ENCODE measurements at regions not wholly inside any gene's neighbourhood (a gene's known extent, or its start where the extent isn't known, plus 50 kb on each side); places are given as distances from the start of the nearest gene placed in this dataset.

DNA sequence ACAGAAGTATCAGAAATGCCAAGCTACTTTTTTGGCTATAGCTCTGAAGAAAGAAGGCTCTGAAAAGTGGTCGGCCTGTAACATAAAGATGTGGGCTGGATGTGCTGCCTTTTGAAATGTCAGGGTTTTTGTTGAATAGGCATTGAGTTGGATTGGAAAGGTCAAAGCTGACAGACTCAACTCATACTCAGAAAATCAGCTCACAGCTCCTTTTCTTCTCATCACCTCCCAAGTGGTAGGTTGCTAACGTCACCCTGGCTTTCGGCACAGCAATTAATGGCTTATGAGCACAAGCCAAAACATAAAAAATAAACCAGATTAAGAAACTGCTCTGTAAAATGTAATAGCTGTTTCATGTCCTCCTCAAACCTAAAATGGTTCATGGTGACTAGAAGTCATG, 68.3 kb downstream of the KCNF1 start:
- H3K27ac ChIP-seq (ENCODE audit: low read depth in 2 of 2, low read length in 2 of 2) = no peak overlapping the region
- no peaks in the 10 kb centered on the region for H3K36me3 ChIP-seq (ENCODE audit: control insufficient read depth in 2 of 3, insufficient read depth in 3 of 3, low read length in 3 of 3)
- FAIRE-seq (no peak), DNase-seq (no peak)
- H3K4me3 ChIP-seq (ENCODE audit: low read length in 3 of 3) = no peak overlapping the region
- TF ChIP-seq, protein P1, sequence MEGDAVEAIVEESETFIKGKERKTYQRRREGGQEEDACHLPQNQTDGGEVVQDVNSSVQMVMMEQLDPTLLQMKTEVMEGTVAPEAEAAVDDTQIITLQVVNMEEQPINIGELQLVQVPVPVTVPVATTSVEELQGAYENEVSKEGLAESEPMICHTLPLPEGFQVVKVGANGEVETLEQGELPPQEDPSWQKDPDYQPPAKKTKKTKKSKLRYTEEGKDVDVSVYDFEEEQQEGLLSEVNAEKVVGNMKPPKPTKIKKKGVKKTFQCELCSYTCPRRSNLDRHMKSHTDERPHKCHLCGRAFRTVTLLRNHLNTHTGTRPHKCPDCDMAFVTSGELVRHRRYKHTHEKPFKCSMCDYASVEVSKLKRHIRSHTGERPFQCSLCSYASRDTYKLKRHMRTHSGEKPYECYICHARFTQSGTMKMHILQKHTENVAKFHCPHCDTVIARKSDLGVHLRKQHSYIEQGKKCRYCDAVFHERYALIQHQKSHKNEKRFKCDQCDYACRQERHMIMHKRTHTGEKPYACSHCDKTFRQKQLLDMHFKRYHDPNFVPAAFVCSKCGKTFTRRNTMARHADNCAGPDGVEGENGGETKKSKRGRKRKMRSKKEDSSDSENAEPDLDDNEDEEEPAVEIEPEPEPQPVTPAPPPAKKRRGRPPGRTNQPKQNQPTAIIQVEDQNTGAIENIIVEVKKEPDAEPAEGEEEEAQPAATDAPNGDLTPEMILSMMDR (IDR thresholded peaks at IDR 0.05; ENCODE audit: borderline replicate concordance, extremely low read depth, insufficient read depth) = no peak
- no peaks in the 10 kb centered on the region for H3K27me3 ChIP-seq (ENCODE audit: control insufficient read depth, insufficient read depth, low read length)
- no peak overlapping the region for H3K9ac ChIP-seq (ENCODE audit: low read length in 3 of 3)
- intact Hi-C loops (cut with DNase I) = no loop called here
- H3K4me1 ChIP-seq (ENCODE audit: control insufficient read depth in 2 of 3, insufficient read depth in 2 of 3, low read depth in 1 of 3, low read length in 3 of 3) = no peaks in the 10 kb centered on the region
- H3K9me3 ChIP-seq (ENCODE audit: control insufficient read depth in 2 of 3, insufficient read depth in 1 of 3, low read length in 3 of 3) = no peaks in the 10 kb centered on the region

DNA sequence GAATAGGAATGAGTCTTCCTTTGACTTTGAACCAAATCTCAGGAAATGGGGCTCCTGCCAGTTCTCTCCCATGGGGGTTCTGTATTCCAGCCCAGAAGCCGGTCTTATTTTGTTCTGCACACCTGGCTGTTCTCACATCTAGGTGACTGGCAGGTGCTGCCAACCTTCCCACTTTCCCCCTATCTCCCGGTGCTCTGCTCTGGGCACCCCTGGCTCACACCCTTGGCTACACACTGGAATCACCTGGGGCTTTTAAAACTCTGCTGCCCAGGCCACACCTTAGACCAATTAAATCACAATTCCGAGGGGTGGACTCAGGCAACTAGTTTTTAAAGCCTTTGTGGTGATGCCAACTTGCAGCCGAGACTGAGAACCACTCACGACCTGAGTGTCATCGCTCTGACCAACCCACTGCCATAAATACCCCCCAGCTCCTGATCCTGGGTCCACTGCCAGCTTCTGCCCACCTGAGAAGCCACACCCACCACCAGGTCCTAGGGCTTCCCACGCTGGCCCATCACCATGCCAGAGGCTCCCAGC, 69.2 kb downstream of the KCNF1 start:
- intact Hi-C loops (cut with DNase I) = no loop called here
- no peaks in the 10 kb centered on the region for H3K9me3 ChIP-seq (ENCODE audit: control insufficient read depth in 2 of 3, insufficient read depth in 1 of 3, low read length in 3 of 3)
- DNase-seq (no peak), FAIRE-seq (no peak)
- H3K27ac ChIP-seq (ENCODE audit: low read depth in 2 of 2, low read length in 2 of 2) = no peak overlapping the region
- no peak overlapping the region for H3K9ac ChIP-seq (ENCODE audit: low read length in 3 of 3)
- no peaks in the 10 kb centered on the region for H3K4me1 ChIP-seq (ENCODE audit: control insufficient read depth in 2 of 3, insufficient read depth in 2 of 3, low read depth in 1 of 3, low read length in 3 of 3)
- H3K4me3 ChIP-seq (ENCODE audit: low read length in 3 of 3) = no peak overlapping the region
- H3K27me3 ChIP-seq (ENCODE audit: control insufficient read depth, insufficient read depth, low read length) = no peaks in the 10 kb centered on the region
- H3K36me3 ChIP-seq (ENCODE audit: control insufficient read depth in 2 of 3, insufficient read depth in 3 of 3, low read length in 3 of 3) = no peaks in the 10 kb centered on the region
- TF ChIP-seq, protein P1 (IDR thresholded peaks at IDR 0.05; ENCODE audit: borderline replicate concordance, extremely low read depth, insufficient read depth) = no peak

DNA sequence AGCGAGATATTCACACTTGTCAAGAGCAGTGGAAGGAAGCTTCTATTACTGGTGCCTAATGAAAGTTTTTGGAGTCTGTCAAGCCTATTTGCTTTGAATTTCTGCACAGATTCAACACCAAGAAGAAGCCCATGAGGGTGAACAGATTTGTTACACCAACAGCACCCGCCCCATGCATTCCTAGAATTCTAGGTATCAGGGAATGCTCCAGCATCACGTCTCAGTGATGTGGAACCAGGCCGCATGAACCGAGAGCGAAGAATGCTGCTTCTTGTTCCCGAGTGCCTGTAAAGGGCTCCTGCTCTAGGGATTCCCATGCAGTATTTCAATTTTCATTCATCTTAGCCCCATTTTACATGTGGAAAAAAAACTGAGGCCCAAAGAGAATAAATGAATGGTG, 69.7 kb downstream of the KCNF1 start:
- DNase-seq (no peak), FAIRE-seq (no peak)
- H3K4me1 ChIP-seq (ENCODE audit: control insufficient read depth in 2 of 3, insufficient read depth in 2 of 3, low read depth in 1 of 3, low read length in 3 of 3) = no peaks in the 10 kb centered on the region
- intact Hi-C loops (cut with DNase I) = no loop called here
- H3K27ac ChIP-seq (ENCODE audit: low read depth in 2 of 2, low read length in 2 of 2) = no peak overlapping the region
- H3K4me3 ChIP-seq (ENCODE audit: low read length in 3 of 3) = no peak overlapping the region
- H3K27me3 ChIP-seq (ENCODE audit: control insufficient read depth, insufficient read depth, low read length) = no peaks in the 10 kb centered on the region
- no peaks in the 10 kb centered on the region for H3K36me3 ChIP-seq (ENCODE audit: control insufficient read depth in 2 of 3, insufficient read depth in 3 of 3, low read length in 3 of 3)
- H3K9me3 ChIP-seq (ENCODE audit: control insufficient read depth in 2 of 3, insufficient read depth in 1 of 3, low read length in 3 of 3) = no peaks in the 10 kb centered on the region
- H3K9ac ChIP-seq (ENCODE audit: low read length in 3 of 3) = no peak overlapping the region
- TF ChIP-seq, protein P1 (IDR thresholded peaks at IDR 0.05; ENCODE audit: borderline replicate concordance, extremely low read depth, insufficient read depth) = no peak

DNA sequence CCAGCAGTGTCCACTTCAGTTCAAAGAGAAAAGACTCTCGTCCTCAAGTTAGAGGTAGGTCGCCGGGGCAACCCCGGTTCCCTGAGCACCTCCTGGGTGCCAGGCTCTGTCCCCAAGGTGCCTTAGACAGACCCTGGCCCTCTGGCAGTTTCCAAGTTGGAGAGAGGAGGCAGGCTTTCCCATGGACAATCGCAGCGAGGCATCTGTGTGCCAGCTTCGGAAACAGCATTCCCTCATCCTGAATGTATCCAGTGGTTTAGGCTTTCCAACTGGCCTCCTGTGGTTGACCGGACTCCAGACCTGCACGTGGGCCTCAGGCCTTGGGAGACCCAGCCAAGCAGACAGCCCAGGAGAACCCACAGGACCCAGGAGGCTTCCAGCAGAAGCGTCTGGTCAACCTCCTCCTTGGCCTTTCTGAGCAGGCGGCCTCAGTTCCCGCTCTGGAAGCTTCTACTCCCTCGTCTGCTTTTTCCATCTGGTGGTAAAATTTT, 70.3 kb downstream of the KCNF1 start:
- FAIRE-seq (no peak), DNase-seq (no peak)
- intact Hi-C loops (cut with DNase I) = no loop called here
- TF ChIP-seq, protein P1 (IDR thresholded peaks at IDR 0.05; ENCODE audit: borderline replicate concordance, extremely low read depth, insufficient read depth) = no peak
- Histone ChIP-seq H3K4me3 (ENCODE audit: low read length in 3 of 3) (no peak overlapping the region), H3K27ac (ENCODE audit: low read depth in 2 of 2, low read length in 2 of 2) (no peak overlapping the region), H3K36me3 (ENCODE audit: control insufficient read depth in 2 of 3, insufficient read depth in 3 of 3, low read length in 3 of 3) (no peaks in the 10 kb centered on the region), H3K4me1 (ENCODE audit: control insufficient read depth in 2 of 3, insufficient read depth in 2 of 3, low read depth in 1 of 3, low read length in 3 of 3) (no peaks in the 10 kb centered on the region), H3K27me3 (ENCODE audit: control insufficient read depth, insufficient read depth, low read length) (no peaks in the 10 kb centered on the region), H3K9ac (ENCODE audit: low read length in 3 of 3) (no peak overlapping the region), H3K9me3 (ENCODE audit: control insufficient read depth in 2 of 3, insufficient read depth in 1 of 3, low read length in 3 of 3) (no peaks in the 10 kb centered on the region)
